PC-9 (cell line): ENCODE measurements at regions not wholly inside any gene's neighbourhood (a gene's known extent, or its start where the extent isn't known, plus 50 kb on each side); places are given as distances from the start of the nearest gene placed in this dataset.
A peak's percentile ranks its signal among the peaks of the same experiment; 100 is the strongest.

ENCODE experiments used
- BruUV-seq: library from RNA; stranded (reverse); fragments of 400-500 nt; replicated peaks from 2 replicates; lab custom pipeline; 2021; lab: Mats Ljungman, UMichigan
- CTCF ChIA-PET: fragments of 300-600 bp; sonication (Branson Sonifier 250); formaldehyde crosslinking; loops from one replicate; lab custom pipeline; 2022; ENCODE audit warnings: antibody characterized with exemption; lab: Charles Lee
- POLR2A ChIA-PET: fragments of 300-600 bp; sonication (Branson Sonifier 250); formaldehyde crosslinking; loops from one replicate; lab custom pipeline; 2022; ENCODE audit warnings: antibody characterized with exemption; ENCODE audit not compliant: unreplicated experiment; lab: Charles Lee
- DNase-seq, 2 experiments: peaks; one replicate each; pipeline versions ENCODE4 v3.0.0 to v3.0.0-alpha.2; 2015 to 2022; ENCODE audit warnings: mixed read lengths in 1 of 2
- H2AFZ ChIP-seq: fragments of 200-600 bp; sonication (generic); 2 replicates; pipeline ENCODE4 v1.8.1; 2017; ENCODE audit warnings: antibody characterized with exemption
- H3F3A ChIP-seq: fragments of 200-600 bp; sonication (generic); 2 replicates; pipeline ENCODE4 v1.8.1; 2017; ENCODE audit warnings: antibody characterized with exemption, mild to moderate bottlenecking, low read depth; ENCODE audit not compliant: insufficient read depth
- H3K27ac ChIP-seq: fragments of 200-600 bp; sonication (generic); 2 replicates; pipeline ENCODE4 v1.6.1; 2016; ENCODE audit warnings: mixed run types
- H3K27me3 ChIP-seq: fragments of 200-600 bp; sonication (generic); 2 replicates; pipeline ENCODE4 v1.6.1; 2016; ENCODE audit warnings: low read depth, mixed run types; ENCODE audit not compliant: insufficient read depth
- H3K36me3 ChIP-seq: fragments of 200-600 bp; sonication (generic); 2 replicates; pipeline ENCODE4 v1.6.1; 2016; ENCODE audit warnings: low read depth, mixed run types
- H3K4me1 ChIP-seq: fragments of 200-600 bp; sonication (generic); replicated peaks from 2 replicates; pipeline ENCODE4 v1.6.1; 2016; ENCODE audit warnings: mixed run types; ENCODE audit not compliant: insufficient read depth
- H3K4me2 ChIP-seq: fragments of 200-600 bp; sonication (generic); 2 replicates; pipeline ENCODE4 v1.6.1; 2017; ENCODE audit warnings: mixed run types
- H3K4me3 ChIP-seq: fragments of 200-600 bp; sonication (generic); 2 replicates; pipeline ENCODE4 v1.6.1; 2016; ENCODE audit warnings: mixed run types
- H3K79me2 ChIP-seq: fragments of 200-600 bp; sonication (generic); 2 replicates; pipeline ENCODE4 v1.6.1; 2017; ENCODE audit warnings: low read depth, mixed run types
- H3K9me2 ChIP-seq: fragments of 200-600 bp; sonication (generic); 2 replicates; pipeline ENCODE4 v1.8.1; 2017; ENCODE audit warnings: mild to moderate bottlenecking; ENCODE audit not compliant: insufficient read depth
- H3K9me3 ChIP-seq: fragments of 200-600 bp; sonication (generic); 2 replicates; pipeline ENCODE4 v1.8.1; 2016; ENCODE audit warnings: low read depth; ENCODE audit not compliant: insufficient read depth
- H4K20me1 ChIP-seq: fragments of 200-600 bp; sonication (generic); 2 replicates; pipeline ENCODE4 v1.8.1; 2017; ENCODE audit not compliant: insufficient read depth
- CTCF ChIP-seq: fragments of 200-600 bp; sonication (generic); conservative IDR thresholded peaks from 2 replicates; pipeline ENCODE4 v1.6.1; 2017; ENCODE audit warnings: mixed run types, antibody characterized with exemption, mild to moderate bottlenecking, moderate library complexity
- EZH2 ChIP-seq: fragments of 200-600 bp; sonication (generic); IDR thresholded peaks from 2 replicates; pipeline ENCODE4 v1.8.0; 2017; ENCODE audit warnings: antibody characterized with exemption, low read depth
- intact Hi-C: fragments of 100-400 bp; cut with micrococcal nuclease; formaldehyde crosslinking; loops from one replicate; pipeline ENCODE4 v1.10.0; 2022; ENCODE audit not compliant: unreplicated experiment

- intact Hi-C loops, result no loop called here
- no peaks in the 10 kb centered on the region for H3K36me3 ChIP-seq
- H3K4me1 ChIP-seq, result no peaks in the 10 kb centered on the region
- TF ChIP-seq EZH2 (no peak), CTCF (no peak)
- no peaks in the 10 kb centered on the region for H3K9me2 ChIP-seq
- no peaks in the 10 kb centered on the region for H3K27me3 ChIP-seq
- CTCF ChIA-PET, result no interaction called here
- H3F3A ChIP-seq, result no peaks in the 10 kb centered on the region
- H3K4me2 ChIP-seq, result peak overlapping the region; percentile 50
- H4K20me1 ChIP-seq, result no peaks in the 10 kb centered on the region
- no peak overlapping the region; the same call in 1 of the 2 replicates for H2AFZ ChIP-seq
- no peaks in the 10 kb centered on the region for H3K9me3 ChIP-seq
- H3K27ac ChIP-seq, result no peak overlapping the region
- BruUV-seq, result no TSS peak
- no peaks in the 10 kb centered on the region for H3K79me2 ChIP-seq
- no peak overlapping the region for H3K4me3 ChIP-seq
- peak in 1 of 2 experiments; percentile 54 for DNase-seq
- POLR2A ChIA-PET, result no interaction called here
These were observed 1262.0 kb downstream of the TYW1 start for GRCh38 chr7:68258609-68259008.

GRCh38 chr7:68265258-68265657 lies 1268.6 kb downstream of the TYW1 start:
- POLR2A ChIA-PET, result no interaction called here
- H3K9me3 ChIP-seq, result peaks cover 8% of the 10 kb centered on the region
- BruUV-seq, result no TSS peak
- H2AFZ ChIP-seq, result no peak overlapping the region
- no peak for DNase-seq
- H3K36me3 ChIP-seq, result no peaks in the 10 kb centered on the region
- no peak overlapping the region for H3K4me2 ChIP-seq
- CTCF ChIA-PET, result no interaction called here
- no peaks in the 10 kb centered on the region for H3K4me1 ChIP-seq
- H3K4me3 ChIP-seq, result no peak overlapping the region
- intact Hi-C loops, result no loop called here
- no peaks in the 10 kb centered on the region for H3F3A ChIP-seq
- no peak overlapping the region for H3K27ac ChIP-seq
- H3K79me2 ChIP-seq, result no peaks in the 10 kb centered on the region
- no peaks in the 10 kb centered on the region for H3K9me2 ChIP-seq
- H4K20me1 ChIP-seq, result no peaks in the 10 kb centered on the region
- TF ChIP-seq EZH2 (no peak), CTCF (no peak)
- H3K27me3 ChIP-seq, result no peaks in the 10 kb centered on the region

GRCh38 chr7:68266004-68266579 lies 1269.5 kb downstream of the TYW1 start:
- Histone ChIP-seq H3K9me2 (no peaks in the 10 kb centered on the region), H3K27ac (no peak overlapping the region), H3K79me2 (no peaks in the 10 kb centered on the region), H3K4me1 (no peaks in the 10 kb centered on the region), H3K36me3 (no peaks in the 10 kb centered on the region), H2AFZ (no peak overlapping the region), H3F3A (no peaks in the 10 kb centered on the region), H3K4me2 (no peak overlapping the region), H4K20me1 (no peaks in the 10 kb centered on the region), H3K27me3 (no peaks in the 10 kb centered on the region), H3K4me3 (no peak overlapping the region), H3K9me3 (peaks cover 8% of the 10 kb centered on the region)
- no TSS peak for BruUV-seq
- POLR2A ChIA-PET, result no interaction called here
- intact Hi-C loops, result no loop called here
- no peak for DNase-seq
- CTCF ChIA-PET, result no interaction called here
- TF ChIP-seq EZH2 (no peak), CTCF (no peak)
